Loucy (cell line): ENCODE measurements at regions not wholly inside any gene's neighbourhood (a gene's known extent, or its start where the extent isn't known, plus 50 kb on each side); places are given as distances from the start of the nearest gene placed in this dataset.

Experiments used
- H2AFZ ChIP-seq: fragments of 200-600 bp; sonication (generic); 2 replicates; pipeline ENCODE4 v1.6.0; 2016; ENCODE audit warnings: antibody characterized with exemption, mild to moderate bottlenecking, low read length, moderate library complexity
- H3F3A ChIP-seq: fragments of 200-600 bp; 2 replicates; pipeline ENCODE4 v1.6.0; 2016; ENCODE audit warnings: antibody characterized with exemption, low read depth, mild to moderate bottlenecking
- H3K27me3 ChIP-seq: fragments of 200-600 bp; sonication (generic); 2 replicates; pipeline ENCODE4 v1.6.1; 2014; ENCODE audit warnings: low read length, mild to moderate bottlenecking; ENCODE audit not compliant: insufficient read depth, poor library complexity, severe bottlenecking
- H3K36me3 ChIP-seq: fragments of 200-600 bp; sonication (generic); 2 replicates; pipeline ENCODE4 v1.6.1; 2016; ENCODE audit warnings: low read length; ENCODE audit not compliant: insufficient read depth
- H3K4me1 ChIP-seq: fragments of 200-600 bp; sonication (generic); 2 replicates; pipeline ENCODE4 v1.5.1; 2014; ENCODE audit warnings: low read length, mild to moderate bottlenecking; ENCODE audit not compliant: insufficient read depth, poor library complexity, severe bottlenecking
- H3K4me2 ChIP-seq: fragments of 200-600 bp; sonication (generic); 2 replicates; pipeline ENCODE4 v1.6.0; 2014; ENCODE audit warnings: antibody characterized with exemption, low read length, low read depth, mild to moderate bottlenecking; ENCODE audit not compliant: poor library complexity, severe bottlenecking
- H3K4me3 ChIP-seq: fragments of 200-600 bp; sonication (generic); 2 replicates; pipeline ENCODE4 v1.5.1; 2014; ENCODE audit warnings: low read length, mild to moderate bottlenecking, mixed read lengths; ENCODE audit not compliant: poor library complexity, severe bottlenecking
- H3K79me2 ChIP-seq: fragments of 200-600 bp; sonication (generic); 2 replicates; pipeline ENCODE4 v1.6.1; 2014; ENCODE audit warnings: low read length; ENCODE audit not compliant: insufficient read depth
- H3K9ac ChIP-seq: fragments of 200-600 bp; sonication (generic); 2 replicates; pipeline ENCODE4 v1.6.0; 2014; ENCODE audit warnings: mild to moderate bottlenecking, low read depth, low read length, moderate library complexity; ENCODE audit not compliant: poor library complexity, severe bottlenecking
- H3K9me2 ChIP-seq: fragments of 200-600 bp; sonication (generic); replicated peaks from 2 replicates; pipeline ENCODE4 v1.6.1; 2016; ENCODE audit warnings: low read depth, low read length, mixed read lengths
- H3K9me3 ChIP-seq: fragments of 200-600 bp; sonication (generic); 2 replicates; pipeline ENCODE4 v1.6.1; 2014; ENCODE audit warnings: mild to moderate bottlenecking, antibody characterized with exemption, low read length, low read depth; ENCODE audit not compliant: insufficient read depth
- H4K20me1 ChIP-seq: fragments of 200-600 bp; sonication (generic); 2 replicates; pipeline ENCODE4 v1.6.0; 2014; ENCODE audit warnings: antibody characterized with exemption, low read length, mild to moderate bottlenecking; ENCODE audit not compliant: insufficient read depth, poor library complexity, severe bottlenecking
- CTCF ChIP-seq: fragments of 200-600 bp; sonication (generic); conservative IDR thresholded peaks from 2 replicates; pipeline ENCODE4 v1.5.1; 2014; ENCODE audit warnings: mild to moderate bottlenecking, antibody characterized with exemption, low read length
- EZH2phosphoT487 ChIP-seq: fragments of 200-600 bp; IDR thresholded peaks from 2 replicates; pipeline ENCODE4 v1.6.1; 2018; ENCODE audit warnings: antibody characterized with exemption, mild to moderate bottlenecking, moderate library complexity, borderline replicate concordance

- Histone ChIP-seq H3K9me2 (no peaks in the 10 kb centered on the region), H3K4me3 (no peak overlapping the region), H3K36me3 (no peaks in the 10 kb centered on the region), H3F3A (no peaks in the 10 kb centered on the region), H4K20me1 (no peaks in the 10 kb centered on the region), H3K4me1 (no peaks in the 10 kb centered on the region), H3K4me2 (no peak overlapping the region), H3K79me2 (no peaks in the 10 kb centered on the region), H2AFZ (no peak overlapping the region), H3K9me3 (no peaks in the 10 kb centered on the region), H3K9ac (no peak overlapping the region), H3K27me3 (no peaks in the 10 kb centered on the region)
- TF ChIP-seq CTCF: no peak
- no peak for TF ChIP-seq EZH2phosphoT487
Measured at GRCh38 chr5:143972068-143972467, 160.1 kb downstream of the HMHB1 start.

DNA sequence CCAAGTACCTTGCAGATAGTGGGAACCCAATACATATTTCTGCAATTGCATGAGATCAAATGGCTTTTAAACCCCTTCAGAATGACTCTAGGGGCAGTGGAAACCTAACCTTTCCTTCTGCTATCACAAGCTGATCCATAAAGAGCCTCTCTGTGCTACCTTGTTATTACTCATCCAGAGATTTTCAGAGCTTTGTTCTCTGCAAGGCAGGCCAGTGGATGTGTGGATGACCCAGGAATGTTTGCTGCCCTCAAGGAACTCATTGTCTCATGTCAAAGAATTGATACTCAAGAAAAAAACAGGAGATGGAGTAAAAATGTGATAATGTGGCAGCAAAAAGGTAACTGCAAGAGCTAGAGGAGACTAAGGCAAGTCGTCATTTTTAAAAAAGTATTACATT, 164.1 kb downstream of the HMHB1 start:
- H3K4me1 ChIP-seq: no peaks in the 10 kb centered on the region
- H2AFZ ChIP-seq: no peak overlapping the region
- no peaks in the 10 kb centered on the region for H3K79me2 ChIP-seq
- no peaks in the 10 kb centered on the region for H3K9me2 ChIP-seq
- H3F3A ChIP-seq: no peaks in the 10 kb centered on the region
- TF ChIP-seq CTCF: no peak
- no peak for TF ChIP-seq EZH2phosphoT487
- no peaks in the 10 kb centered on the region for H3K36me3 ChIP-seq
- no peaks in the 10 kb centered on the region for H3K27me3 ChIP-seq
- no peak overlapping the region for H3K4me3 ChIP-seq
- H3K9ac ChIP-seq: no peak overlapping the region
- H3K9me3 ChIP-seq: no peaks in the 10 kb centered on the region
- no peaks in the 10 kb centered on the region for H4K20me1 ChIP-seq
- H3K4me2 ChIP-seq: no peak overlapping the region

DNA sequence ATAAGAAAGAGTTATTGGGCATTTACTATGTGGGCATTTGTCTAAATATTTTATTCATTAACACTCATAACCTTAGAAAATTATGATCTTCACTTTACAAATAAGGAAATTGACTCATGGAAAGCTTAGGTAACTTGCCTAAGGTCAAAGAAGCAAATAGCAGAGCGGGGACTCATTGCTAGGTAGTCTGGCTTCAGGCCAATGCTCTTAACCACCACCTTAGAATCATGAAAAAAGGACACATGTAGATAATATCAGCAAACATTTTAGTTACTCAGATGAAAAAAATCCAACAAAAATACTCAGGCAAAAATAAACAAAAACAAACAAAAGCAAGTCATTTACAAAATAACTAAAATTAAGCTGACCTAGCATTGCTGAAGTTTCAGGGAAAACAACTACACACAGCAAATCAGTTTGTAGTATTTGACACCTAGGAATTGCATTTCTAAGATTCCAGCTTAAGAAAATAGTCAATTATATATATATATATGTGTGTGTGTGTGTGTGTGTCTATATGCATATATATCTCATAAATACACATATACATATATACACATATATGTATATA, 166.0 kb downstream of the HMHB1 start:
- no peaks in the 10 kb centered on the region for H3K9me2 ChIP-seq
- H3F3A ChIP-seq: no peaks in the 10 kb centered on the region
- no peaks in the 10 kb centered on the region for H3K79me2 ChIP-seq
- H3K27me3 ChIP-seq: no peaks in the 10 kb centered on the region
- no peaks in the 10 kb centered on the region for H3K36me3 ChIP-seq
- H3K9me3 ChIP-seq: no peaks in the 10 kb centered on the region
- no peak overlapping the region for H3K9ac ChIP-seq
- H3K4me3 ChIP-seq: no peak overlapping the region
- no peaks in the 10 kb centered on the region for H3K4me1 ChIP-seq
- H3K4me2 ChIP-seq: no peak overlapping the region
- H2AFZ ChIP-seq: no peak overlapping the region
- no peak for TF ChIP-seq EZH2phosphoT487
- TF ChIP-seq CTCF: no peak
- H4K20me1 ChIP-seq: no peaks in the 10 kb centered on the region
